PC-3 (cell line): ENCODE measurements at regions not wholly inside any gene's neighbourhood (a gene's known extent, or its start where the extent isn't known, plus 50 kb on each side); places are given as distances from the start of the nearest gene placed in this dataset.

Experiments used
- ATAC-seq: fragments of 200-7000 bp; cut with Tn5 transposase; 2 replicates; pipeline ENCODE4 v1.9.1; 2020; ENCODE audit warnings: mild to moderate bottlenecking, moderate library complexity
- BruUV-seq: library from RNA; stranded (reverse); fragments of 400-500 nt; replicated peaks from 2 replicates; lab custom pipeline; 2021; lab: Mats Ljungman, UMichigan
- CTCF ChIA-PET: fragments of 300-600 bp; sonication (Branson Sonifier 250); formaldehyde crosslinking; loops from one replicate; lab custom pipeline; 2022; ENCODE audit warnings: antibody characterized with exemption; lab: Charles Lee
- POLR2A ChIA-PET: fragments of 300-600 bp; sonication (Branson Sonifier 250); formaldehyde crosslinking; loops from one replicate; lab custom pipeline; 2022; ENCODE audit warnings: antibody characterized with exemption; ENCODE audit not compliant: unreplicated experiment; lab: Charles Lee
- DNase-seq: peaks from one replicate; pipeline ENCODE4 v3.0.0-alpha.2; 2015
- H2AFZ ChIP-seq: fragments of 300-600 bp; sonication (generic); 2 replicates; pipeline ENCODE4 v1.6.0; 2016; ENCODE audit warnings: antibody characterized with exemption, low read length
- H3F3A ChIP-seq: fragments of 300-600 bp; sonication (generic); one replicate; pipeline ENCODE4 v1.6.0; 2017; ENCODE audit warnings: antibody characterized with exemption, low read length, control low read depth, mild to moderate bottlenecking; ENCODE audit not compliant: unreplicated experiment
- H3K27ac ChIP-seq: fragments of 300-600 bp; sonication (generic); 2 replicates; pipeline ENCODE4 v1.5.1; 2016; ENCODE audit warnings: mild to moderate bottlenecking, low read length
- H3K27me3 ChIP-seq: fragments of 300-600 bp; sonication (generic); 2 replicates; pipeline ENCODE4 v1.6.1; 2016; ENCODE audit warnings: low read length, mixed read lengths
- H3K36me3 ChIP-seq: fragments of 300-600 bp; sonication (generic); 2 replicates; pipeline ENCODE4 v1.6.1; 2016; ENCODE audit warnings: low read depth, mixed run types, low read length, mixed read lengths
- H3K4me1 ChIP-seq: fragments of 300-600 bp; sonication (generic); 2 replicates; pipeline ENCODE4 v1.5.1; 2016; ENCODE audit warnings: low read length; ENCODE audit not compliant: insufficient read depth
- H3K4me2 ChIP-seq: fragments of 300-600 bp; sonication (generic); 2 replicates; pipeline ENCODE4 v1.6.0; 2016; ENCODE audit warnings: low read length
- H3K4me3 ChIP-seq: fragments of 300-600 bp; sonication (generic); 2 replicates; pipeline ENCODE4 v1.5.1; 2016; ENCODE audit warnings: mild to moderate bottlenecking, low read length, mixed read lengths
- H3K79me2 ChIP-seq: fragments of 300-600 bp; sonication (generic); 2 replicates; pipeline ENCODE4 v1.6.1; 2017; ENCODE audit warnings: low read length, mixed read lengths
- H3K9ac ChIP-seq: fragments of 300-600 bp; sonication (generic); 2 replicates; pipeline ENCODE4 v1.6.0; 2016; ENCODE audit warnings: mild to moderate bottlenecking, low read length
- H3K9me2 ChIP-seq: fragments of 300-600 bp; sonication (generic); replicated peaks from 2 replicates; pipeline ENCODE4 v1.6.1; 2016; ENCODE audit warnings: mixed run types, low read length, mixed read lengths
- H3K9me3 ChIP-seq: fragments of 300-600 bp; sonication (generic); 2 replicates; pipeline ENCODE4 v1.6.1; 2016; ENCODE audit warnings: low read length, mixed read lengths
- H4K20me1 ChIP-seq: fragments of 300-600 bp; sonication (generic); 2 replicates; pipeline ENCODE4 v1.6.1; 2016; ENCODE audit warnings: low read length, mixed read lengths
- EZH2 ChIP-seq: fragments of 300-600 bp; sonication (generic); IDR thresholded peaks from one replicate; pipeline ENCODE4 v1.6.1; 2017; ENCODE audit warnings: antibody characterized with exemption, mild to moderate bottlenecking, low read length; ENCODE audit not compliant: unreplicated experiment
- EZH2phosphoT487 ChIP-seq: fragments of 300-600 bp; sonication (generic); IDR thresholded peaks from 2 replicates; pipeline ENCODE4 v1.6.1; 2018; ENCODE audit warnings: mild to moderate bottlenecking, antibody characterized with exemption, low read length, borderline replicate concordance
- intact Hi-C: fragments of 100-400 bp; cut with micrococcal nuclease; formaldehyde crosslinking; loops from 2 replicates; pipeline ENCODE4 v1.9.0; 2023
- TF ChIP-seq, protein P1 (sequence below): fragments of 300-600 bp; sonication (generic); conservative IDR thresholded peaks from 2 replicates; pipeline ENCODE4 v1.5.1; 2017; ENCODE audit warnings: antibody characterized with exemption, low read depth, mild to moderate bottlenecking, low read length

DNA sequence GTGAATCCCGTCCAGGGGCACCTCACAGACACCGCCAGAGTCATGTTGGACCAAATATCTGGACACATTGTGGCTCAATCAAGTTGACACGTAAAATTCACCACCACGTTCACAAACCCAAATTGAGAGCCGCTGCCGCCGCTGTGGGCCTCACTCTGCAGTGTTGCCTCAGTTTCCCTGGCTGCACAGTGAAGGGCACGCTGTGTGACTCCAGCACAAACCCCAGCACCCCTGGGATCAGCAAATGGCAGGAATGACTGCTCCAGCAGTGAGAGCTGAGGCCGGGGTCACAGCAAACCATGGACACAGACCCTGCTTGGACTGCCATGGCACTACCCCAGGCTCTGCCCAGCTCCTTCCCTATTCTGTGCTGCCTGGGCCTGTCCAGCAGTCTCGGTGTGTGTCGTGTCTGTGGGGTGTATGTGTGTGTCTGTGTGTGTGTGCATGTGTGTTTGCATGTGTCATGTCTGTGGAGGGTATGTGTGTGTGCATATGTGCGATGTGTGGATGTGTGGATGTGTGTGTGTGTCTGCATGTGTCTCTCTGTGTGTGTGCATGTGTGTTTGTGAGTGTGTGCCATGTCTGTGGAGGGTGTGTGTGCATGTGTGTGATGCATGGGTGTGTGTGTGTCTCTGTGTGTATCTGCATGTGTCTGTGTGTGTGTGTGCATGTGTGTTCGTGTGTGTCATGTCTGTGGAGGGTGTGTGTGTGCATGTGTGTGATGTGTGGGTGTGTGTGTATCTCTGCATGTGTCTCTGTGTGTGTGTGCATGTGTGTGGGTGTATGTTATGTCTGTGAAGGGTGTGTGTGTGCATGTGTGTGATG is 52.2 kb upstream of the ADRA2C start:
- Histone ChIP-seq H3K9ac (no peak overlapping the region), H3K27ac (no peak overlapping the region), H3K4me3 (no peak overlapping the region), H3K4me1 (no peaks in the 10 kb centered on the region), H3K27me3 (peaks cover 21% of the 10 kb centered on the region), H3K79me2 (no peaks in the 10 kb centered on the region), H3K36me3 (no peaks in the 10 kb centered on the region), H2AFZ (no peak overlapping the region), H3F3A (no peaks in the 10 kb centered on the region), H3K4me2 (no peak overlapping the region), H3K9me2 (no peaks in the 10 kb centered on the region), H3K9me3 (no peaks in the 10 kb centered on the region), H4K20me1 (no peaks in the 10 kb centered on the region)
- TF ChIP-seq, protein P1, sequence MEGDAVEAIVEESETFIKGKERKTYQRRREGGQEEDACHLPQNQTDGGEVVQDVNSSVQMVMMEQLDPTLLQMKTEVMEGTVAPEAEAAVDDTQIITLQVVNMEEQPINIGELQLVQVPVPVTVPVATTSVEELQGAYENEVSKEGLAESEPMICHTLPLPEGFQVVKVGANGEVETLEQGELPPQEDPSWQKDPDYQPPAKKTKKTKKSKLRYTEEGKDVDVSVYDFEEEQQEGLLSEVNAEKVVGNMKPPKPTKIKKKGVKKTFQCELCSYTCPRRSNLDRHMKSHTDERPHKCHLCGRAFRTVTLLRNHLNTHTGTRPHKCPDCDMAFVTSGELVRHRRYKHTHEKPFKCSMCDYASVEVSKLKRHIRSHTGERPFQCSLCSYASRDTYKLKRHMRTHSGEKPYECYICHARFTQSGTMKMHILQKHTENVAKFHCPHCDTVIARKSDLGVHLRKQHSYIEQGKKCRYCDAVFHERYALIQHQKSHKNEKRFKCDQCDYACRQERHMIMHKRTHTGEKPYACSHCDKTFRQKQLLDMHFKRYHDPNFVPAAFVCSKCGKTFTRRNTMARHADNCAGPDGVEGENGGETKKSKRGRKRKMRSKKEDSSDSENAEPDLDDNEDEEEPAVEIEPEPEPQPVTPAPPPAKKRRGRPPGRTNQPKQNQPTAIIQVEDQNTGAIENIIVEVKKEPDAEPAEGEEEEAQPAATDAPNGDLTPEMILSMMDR: no peak
- TF ChIP-seq EZH2phosphoT487 (no peak), EZH2 (no peak)
- no TSS peak for BruUV-seq
- ATAC-seq: no peak
- intact Hi-C loops: no loop called here
- POLR2A ChIA-PET: no interaction called here
- no peak for DNase-seq
- CTCF ChIA-PET: no interaction called here

- BruUV-seq: no TSS peak
- no peaks in the 10 kb centered on the region for H3K36me3 ChIP-seq
Measured at GRCh38 chr4:3713346-3713745, 52.8 kb upstream of the ADRA2C start.

More at GRCh38 chr4:3713346-3713745, 52.8 kb upstream of the ADRA2C start:
- Histone ChIP-seq H3K27ac (no peak overlapping the region), H3K4me3 (no peak overlapping the region), H3K27me3 (peaks cover 14% of the 10 kb centered on the region), H3K9me3 (no peaks in the 10 kb centered on the region), H3K4me1 (no peaks in the 10 kb centered on the region), H4K20me1 (no peaks in the 10 kb centered on the region), H3K9ac (no peak overlapping the region), H2AFZ (no peak overlapping the region), H3K79me2 (no peaks in the 10 kb centered on the region), H3F3A (no peaks in the 10 kb centered on the region), H3K4me2 (no peak overlapping the region), H3K9me2 (no peaks in the 10 kb centered on the region)
- POLR2A ChIA-PET: no interaction called here
- TF ChIP-seq, protein P1: no peak
- TF ChIP-seq EZH2 (no peak), EZH2phosphoT487 (no peak)
- ATAC-seq (no peak), DNase-seq (no peak)
- intact Hi-C loops: no loop called here
- CTCF ChIA-PET: no interaction called here
